Spleen (tissue), 11 donors: ENCODE measurements at regions not wholly inside any gene's neighbourhood (a gene's known extent, or its start where the extent isn't known, plus 50 kb on each side); places are given as distances from the start of the nearest gene placed in this dataset.

Experiments used
- DNase-seq: peaks from one replicate; pipeline ENCODE4 v3.0.0-alpha.2; 2020
- H3K27ac ChIP-seq, 8 donors: fragments of 200-600 bp; sonication (generic) in 7 of 8; 1 replicate in 4 of 8; 2 replicates in 4 of 8; pipeline versions ENCODE4 v1.5.0 to v1.8.0; 2016 to 2021; ENCODE audit warnings: inconsistent platforms in 4 of 8, mild to moderate bottlenecking in 4 of 8, moderate library complexity in 1 of 8
- H3K27me3 ChIP-seq, 7 donors: fragments of 200-600 bp; sonication (generic) in 6 of 7; replicated peaks in 1 of 7; 1 replicate in 4 of 7; 2 replicates in 3 of 7; pipeline versions ENCODE4 v1.5.0 to v1.8.0; 2016 to 2021; ENCODE audit warnings: inconsistent platforms in 3 of 7, mild to moderate bottlenecking in 1 of 7
- H3K36me3 ChIP-seq, 6 donors: fragments of 200-600 bp; sonication (generic) in 5 of 6; 1 replicate in 4 of 6; 2 replicates in 2 of 6; pipeline versions ENCODE4 v1.5.0 to v1.8.0; 2016 to 2021; ENCODE audit warnings: inconsistent platforms in 2 of 6
- H3K4me1 ChIP-seq, 6 donors: fragments of 200-600 bp; sonication (generic) in 5 of 6; 1 replicate in 3 of 6; 2 replicates in 3 of 6; pipeline versions ENCODE4 v1.5.0 to v1.8.0; 2016 to 2021; ENCODE audit warnings: inconsistent platforms in 3 of 6
- H3K4me3 ChIP-seq, 8 donors: fragments of 200-600 bp; sonication (generic) in 7 of 8; 1 replicate in 4 of 8; 2 replicates in 4 of 8; pipeline versions ENCODE4 v1.5.0 to v1.8.0; 2016 to 2021; ENCODE audit warnings: inconsistent platforms in 4 of 8, mild to moderate bottlenecking in 4 of 8, moderate library complexity in 2 of 8
- H3K9me3 ChIP-seq, 8 donors: fragments of 200-600 bp; sonication (generic) in 7 of 8; 1 replicate in 4 of 8; 2 replicates in 4 of 8; pipeline versions ENCODE4 v1.5.0 to v1.8.0; 2016 to 2021; ENCODE audit warnings: inconsistent platforms in 4 of 8
- CTCF ChIP-seq, 11 experiments: fragments of 200-600 bp in 7 of 11; fragments of 450-650 bp in 4 of 11; sonication (generic) in 4 of 11; IDR thresholded peaks in 8 of 11; conservative IDR thresholded peaks in 3 of 11; 1 replicate in 7 of 11; 2 replicates in 4 of 11; pipeline versions ENCODE4 v1.4.0 to v1.8.0; 2016 to 2021; ENCODE audit warnings: antibody characterized with exemption in 11 of 11, inconsistent platforms in 4 of 11, mild to moderate bottlenecking in 1 of 11
- POLR2A ChIP-seq, 3 donors: fragments of 450-650 bp; IDR thresholded peaks; one replicate each; pipeline ENCODE4 v1.5.1; 2017; ENCODE audit warnings: antibody characterized with exemption in 3 of 3, mild to moderate bottlenecking in 1 of 3
- POLR2AphosphoS5 ChIP-seq, 3 donors: sonication (generic); formaldehyde crosslinking; IDR thresholded peaks; one replicate each; pipeline ENCODE4 v1.5.1; 2017; ENCODE audit warnings: antibody characterized with exemption in 3 of 3
- WGBS, 5 donors: extraction: QIAGEN DNeasy Blood & Tissue Kit in 3 of 5; methylation state at CpG; one replicate each; pipeline versions ENCODE4 v1.1.5 to v1.1.7; 2013 to 2018; 5-methylcytosine and 5-hydroxymethylcytosine counted together
- intact Hi-C: fragments of 100-400 bp; cut with DNase I; formaldehyde crosslinking; loops from one replicate; pipeline ENCODE4 v1.15.0; 2023; ENCODE audit warnings: low total_unique reads
- donor health status: healthy with polysubstance abuse.
- donor health status: DM: no; HTN: no; CAD: no; lungs with moderate emphysema.
- donor health status: DM: no; HTN: no; CAD: no.
- donor health status: Bipolar disorder and iron deficiency.
- donor health status: healthy.
- donor health status: DM: no; HTN: no; CAD: no.
- donor health status: DM: yes; HTN: yes; CAD: no.

GRCh38 chrX:102042372-102043325, 82.8 kb upstream of the TCEAL2 start:
- Histone ChIP-seq H3K9me3 (peaks cover 0 to 14% (median 0%) of the 10 kb centered on the region in 8 donors), H3K4me3 (no peak overlapping the region), H3K36me3 (no peaks in the 10 kb centered on the region), H3K27me3 (no peaks in the 10 kb centered on the region), H3K27ac (no peak overlapping the region), H3K4me1 (no peaks in the 10 kb centered on the region)
- TF ChIP-seq POLR2AphosphoS5 (IDR thresholded peaks at IDR 0.05) (no peak), CTCF (IDR thresholded peaks at IDR 0.05 in 8 of 11, conservative IDR thresholded peaks at IDR 0.05 in 3 of 11) (no peak), POLR2A (IDR thresholded peaks at IDR 0.05) (no peak)
- peak; percentile 32 for DNase-seq
- WGBS, 5 donors, result 68 to 100% (median 76%) methylated on average over 1 to 7 of the region's 7 CpGs
- intact Hi-C loops, result no loop called here

- Histone ChIP-seq H3K27ac (no peak overlapping the region), H3K27me3 (no peaks in the 10 kb centered on the region), H3K4me3 (no peak overlapping the region), H3K9me3 (peaks cover 0 to 56% (median 15%) of the 10 kb centered on the region in 8 donors), H3K36me3 (no peaks in the 10 kb centered on the region), H3K4me1 (no peaks in the 10 kb centered on the region)
- WGBS, 5 donors, result 60 to 71% (median 64%) methylated on average over 1 to 2 of the region's 2 CpGs; no CpG with 5 or more reads in 1 of the 5 donors
- intact Hi-C loops, result no loop called here
- TF ChIP-seq CTCF (IDR thresholded peaks at IDR 0.05 in 8 of 11, conservative IDR thresholded peaks at IDR 0.05 in 3 of 11) (no peak), POLR2A (IDR thresholded peaks at IDR 0.05) (no peak)
- DNase-seq, result peak; percentile 55
Measured at GRCh38 chrX:102029026-102029425, 96.5 kb upstream of the TCEAL2 start.

- Histone ChIP-seq H3K4me3 (no peak overlapping the region), H3K36me3 (no peaks in the 10 kb centered on the region), H3K27ac (no peak overlapping the region), H3K27me3 (no peaks in the 10 kb centered on the region), H3K4me1 (no peaks in the 10 kb centered on the region), H3K9me3 (peaks cover 0 to 22% (median 15%) of the 10 kb centered on the region in 8 donors)
- TF ChIP-seq POLR2AphosphoS5 (IDR thresholded peaks at IDR 0.05) (no peak), CTCF (IDR thresholded peaks at IDR 0.05 in 8 of 11, conservative IDR thresholded peaks at IDR 0.05 in 3 of 11) (no peak), POLR2A (IDR thresholded peaks at IDR 0.05) (no peak)
- WGBS, 5 donors, result 80 to 92% (median 84%) methylated on average over 4 of the region's 4 CpGs
- peak; percentile 53 for DNase-seq
- intact Hi-C loops, result no loop called here
Measured at GRCh38 chrX:102018208-102018607, 86.4 kb upstream of the ZMAT1 start.

- TF ChIP-seq POLR2A (IDR thresholded peaks at IDR 0.05) (no peak), CTCF (IDR thresholded peaks at IDR 0.05 in 8 of 11, conservative IDR thresholded peaks at IDR 0.05 in 3 of 11) (no peak), POLR2AphosphoS5 (IDR thresholded peaks at IDR 0.05) (no peak)
- intact Hi-C loops, result no loop called here
- H3K27ac ChIP-seq, result no peak overlapping the region
- H3K4me3 ChIP-seq, result no peak overlapping the region
- DNase-seq, result no peak
- no peaks in the 10 kb centered on the region for H3K4me1 ChIP-seq
- H3K9me3 ChIP-seq, result peaks cover 0 to 8% (median 0%) of the 10 kb centered on the region in 8 donors
- H3K27me3 ChIP-seq, result no peaks in the 10 kb centered on the region
- no peaks in the 10 kb centered on the region for H3K36me3 ChIP-seq
Measured at GRCh38 chrX:102008901-102009300, 77.1 kb upstream of the ZMAT1 start.
